Activated CD4-positive, alpha-beta T cell treated with anti-CD3 and anti-CD28 coated beads for 1 hour (primary cell): ENCODE measurements at regions not wholly inside any gene's neighbourhood (a gene's known extent, or its start where the extent isn't known, plus 50 kb on each side); places are given as distances from the start of the nearest gene placed in this dataset.
A peak's percentile ranks its signal among the peaks of the same experiment; 100 is the strongest.
"Not testable (repeated sequence)": the region's sequence is repeated elsewhere in the genome, so short reads cannot be mapped to it uniquely, and the experiment has no call there.

Experiments
- DNase-seq: peaks from one replicate; pipeline ENCODE4 v3.0.0-alpha.2; 2020

- no peak for DNase-seq
Observed at GRCh38 chr14:65835501-65835900, 423.0 kb downstream of the FUT8 start.

- no peak for DNase-seq
Observed at GRCh38 chr14:65838565-65838964, 426.0 kb downstream of the FUT8 start.

DNA sequence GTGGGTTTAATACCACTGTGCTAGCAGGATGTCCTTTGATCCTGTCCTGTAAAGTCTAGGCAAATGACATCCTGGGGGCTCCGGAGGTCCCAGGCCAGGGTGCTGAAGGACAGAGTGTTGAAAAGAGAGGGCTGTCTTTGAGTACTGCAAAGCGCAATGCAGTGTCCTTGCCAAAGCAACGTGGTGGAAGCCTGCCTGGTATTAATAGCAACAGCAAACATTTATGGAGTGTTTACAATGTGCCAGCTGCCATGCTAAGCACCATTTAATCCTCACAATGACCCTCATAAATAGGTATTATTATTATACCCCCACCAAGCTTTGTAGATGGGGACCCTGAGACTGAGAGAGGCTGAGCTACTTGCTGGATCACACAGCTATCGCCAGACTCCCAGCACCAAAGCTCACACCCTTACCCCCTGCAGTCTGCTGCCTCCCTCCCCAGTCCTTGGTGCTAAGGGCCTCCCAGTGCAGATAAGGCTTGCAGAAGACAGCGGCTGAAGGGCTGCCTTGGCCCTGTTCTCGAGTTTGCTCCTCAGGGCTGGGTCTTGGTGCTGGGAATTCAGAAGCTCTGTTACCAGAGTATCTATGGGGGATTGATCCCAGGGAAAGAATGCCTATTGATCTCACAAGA is 427.7 kb downstream of the FUT8 start:
- no peak for DNase-seq

DNA sequence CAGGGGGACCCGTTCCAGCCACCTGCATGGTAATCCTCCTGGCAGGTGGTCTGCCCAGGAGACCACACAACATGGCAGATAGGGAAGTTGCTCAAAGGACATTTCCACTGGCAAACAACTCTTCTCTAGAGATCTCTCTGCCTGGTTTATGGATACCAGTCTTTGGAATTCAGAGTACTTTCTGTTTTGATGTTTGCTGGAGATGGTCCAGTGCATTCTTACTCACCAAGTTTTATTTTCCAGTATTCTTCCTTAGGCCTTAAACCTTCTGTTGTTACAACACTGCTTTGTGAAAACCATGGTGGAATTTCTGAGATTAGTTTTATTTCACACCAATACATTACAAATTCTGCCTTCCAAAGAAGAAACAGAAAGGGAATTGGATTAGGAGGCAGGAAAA is 428.3 kb downstream of the FUT8 start:
- no peak for DNase-seq

- DNase-seq = no peak
Observed at GRCh38 chr14:65846196-65846868, 433.8 kb downstream of the FUT8 start.

DNA sequence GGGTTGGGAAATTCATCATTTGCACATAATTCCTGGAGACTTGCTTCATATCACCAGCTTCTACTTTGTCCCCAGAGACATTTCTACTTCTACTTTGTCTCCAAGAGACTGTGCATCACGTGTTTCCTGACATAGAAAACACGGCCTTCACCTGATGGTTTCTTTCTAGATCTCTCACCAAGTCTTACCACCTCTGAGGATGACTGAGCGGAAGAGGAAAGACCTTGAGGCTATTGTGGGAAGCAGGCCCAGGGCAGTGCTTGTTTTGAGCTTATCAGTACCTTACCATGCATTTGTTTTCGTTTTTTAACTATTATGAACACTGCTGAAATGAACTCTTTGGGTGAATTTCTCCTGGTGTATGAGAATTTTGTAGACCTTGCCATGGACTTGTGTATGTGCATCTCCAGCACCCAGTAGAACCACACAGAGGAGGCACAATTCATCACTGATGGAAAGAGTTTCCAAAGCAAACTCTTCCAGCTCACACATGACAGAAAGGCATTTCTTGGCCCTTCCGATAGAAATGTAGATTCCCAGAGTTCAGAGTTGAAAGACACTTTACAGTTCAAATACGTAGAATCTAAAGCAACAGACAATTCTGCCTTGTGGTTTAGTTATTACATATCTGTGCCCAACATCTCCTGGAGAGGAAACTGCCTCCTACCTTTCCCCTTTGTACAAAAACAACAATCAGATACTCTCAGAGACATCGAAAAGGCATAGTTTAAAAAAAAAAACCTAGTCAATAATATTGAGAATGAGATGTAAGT is 434.7 kb downstream of the FUT8 start:
- DNase-seq = peak; percentile 44

DNA sequence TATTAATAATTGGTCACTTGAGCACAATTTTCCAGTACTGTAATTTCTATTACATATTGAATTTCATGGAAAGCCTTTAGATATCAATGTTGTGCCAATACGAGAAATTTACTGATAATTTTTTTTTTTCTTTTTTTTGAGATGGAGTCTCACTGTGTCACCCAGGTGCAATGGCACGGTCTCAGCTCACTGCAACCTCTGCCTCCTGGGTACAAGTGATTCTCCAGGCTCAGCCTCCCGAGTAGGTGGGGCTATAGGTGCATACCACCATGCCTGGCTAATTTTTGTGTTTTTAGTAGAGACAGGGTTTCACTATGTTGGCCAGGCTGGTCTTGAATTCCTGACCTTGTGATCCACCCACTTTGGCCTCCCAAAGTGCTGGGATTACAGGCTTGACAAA is 435.4 kb downstream of the FUT8 start:
- not testable (repeated sequence) for DNase-seq

GRCh38 chr14:65849091-65849490 is 436.6 kb downstream of the FUT8 start:
- no peak for DNase-seq

DNA sequence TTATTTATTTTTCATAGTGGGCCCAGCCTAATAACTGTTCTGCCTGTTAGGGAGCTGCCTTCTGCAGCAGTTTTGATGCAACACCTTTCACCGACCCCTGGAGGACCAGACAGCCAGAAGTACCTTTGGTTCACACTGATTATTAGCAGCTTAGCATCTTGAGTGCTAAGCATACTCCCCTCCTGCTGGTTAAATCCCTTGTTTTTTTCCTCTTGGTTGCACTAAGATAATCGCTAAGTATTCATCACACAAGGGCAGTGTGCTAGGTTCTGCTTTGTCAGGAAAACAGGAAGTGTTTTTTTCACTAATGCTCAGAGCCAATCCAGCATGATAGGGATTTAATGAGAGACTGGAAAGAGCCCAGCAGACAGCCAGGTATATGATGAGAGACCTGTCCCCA is 437.0 kb downstream of the FUT8 start:
- DNase-seq = no peak

DNA sequence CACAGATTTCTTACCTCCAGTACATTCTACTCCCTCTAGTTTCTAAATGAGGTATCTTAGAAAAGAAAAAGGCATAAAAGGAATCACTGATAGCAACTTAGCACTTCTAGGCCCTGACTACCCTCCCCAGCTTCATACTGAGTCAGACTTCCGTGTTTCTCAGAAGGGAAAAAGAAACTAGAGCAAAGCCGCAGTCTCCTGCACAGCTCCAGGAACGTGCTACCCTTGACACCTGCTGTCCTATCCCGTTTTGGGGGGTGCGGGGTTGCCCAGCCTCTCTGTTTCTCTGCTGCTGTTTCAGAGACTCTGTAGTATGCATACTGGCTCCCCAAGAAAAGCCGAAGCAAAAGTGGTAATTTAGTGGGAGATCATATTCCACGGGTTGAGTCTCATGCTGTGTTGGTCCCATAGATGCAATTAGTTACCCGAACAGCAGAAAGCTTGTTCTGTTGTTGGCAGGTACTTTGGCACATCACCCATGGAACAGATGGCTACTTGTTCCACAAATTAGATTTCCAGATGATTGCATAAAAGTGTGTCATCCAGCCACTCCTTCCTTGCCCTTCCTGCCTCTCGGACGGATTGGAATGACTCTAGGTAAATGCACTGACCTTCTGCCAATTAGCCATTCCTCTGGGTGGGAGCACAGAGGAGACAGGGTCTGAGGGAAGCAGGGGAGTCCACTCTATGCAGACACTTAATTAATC is 438.1 kb downstream of the FUT8 start:
- DNase-seq = peak; percentile 42

DNA sequence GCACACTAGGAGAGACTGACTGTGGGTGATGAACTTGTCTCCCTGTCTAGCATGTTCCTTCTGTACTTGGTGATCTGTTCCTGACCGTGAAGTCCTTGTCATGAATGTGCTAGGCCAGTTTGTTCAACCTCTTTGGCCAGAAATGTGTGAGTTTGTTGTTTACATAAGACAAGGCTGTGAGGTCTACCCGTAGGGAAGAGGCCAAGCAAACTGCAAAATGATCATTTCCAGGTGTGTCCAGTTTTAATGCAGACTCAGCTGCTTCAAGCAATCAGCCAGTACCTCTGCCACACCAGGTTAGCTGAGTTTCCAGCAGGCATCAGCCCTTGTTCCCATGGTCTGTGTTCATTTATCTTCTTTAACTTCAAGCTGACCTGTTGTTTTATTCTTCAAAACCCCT is 440.2 kb downstream of the FUT8 start:
- no peak for DNase-seq

DNA sequence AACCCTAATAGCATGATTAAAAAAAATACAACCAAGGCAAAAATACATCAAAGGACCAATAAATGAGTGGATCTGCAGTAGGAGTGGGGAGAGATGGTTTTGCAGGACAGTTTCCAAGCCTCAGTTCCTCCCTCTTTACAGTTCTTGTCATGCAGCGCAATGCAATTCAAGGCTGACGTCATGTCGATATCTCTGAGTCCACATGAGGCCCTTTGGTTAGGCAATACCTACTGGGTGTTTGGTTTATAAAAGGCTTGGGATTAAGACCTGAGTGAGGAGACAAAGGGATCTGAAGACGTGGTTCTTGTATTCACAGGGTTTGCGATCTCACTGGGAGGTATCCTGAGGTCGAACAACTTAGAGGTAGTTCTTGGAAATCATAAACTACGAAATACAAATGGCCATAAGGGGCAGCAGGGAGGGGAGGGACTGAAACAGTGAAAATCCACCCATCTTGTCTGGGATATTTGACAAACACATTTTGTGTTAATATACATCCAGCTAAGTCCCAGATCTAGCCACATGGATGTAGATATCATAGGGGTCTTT is 441.0 kb downstream of the FUT8 start:
- no peak for DNase-seq

DNA sequence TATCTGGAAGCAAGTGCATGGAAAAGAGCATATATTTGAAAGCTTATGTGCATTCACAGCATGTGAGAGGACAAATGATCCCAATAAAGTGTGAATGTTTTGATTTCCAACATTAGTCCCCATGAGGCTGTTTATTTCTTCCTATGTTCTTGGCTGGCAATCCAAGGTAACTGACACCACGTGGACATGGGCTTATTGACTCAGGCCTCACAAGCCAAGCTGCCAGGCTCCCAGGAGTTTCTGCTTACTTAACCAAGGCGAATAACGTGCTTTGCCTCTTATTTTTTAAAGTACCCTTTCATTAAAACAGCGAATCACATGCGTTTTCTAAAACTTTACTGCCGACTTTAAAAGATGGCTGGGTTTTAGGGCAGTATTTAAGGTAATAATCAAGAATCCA is 441.7 kb downstream of the FUT8 start:
- no peak for DNase-seq

- DNase-seq = no peak
Observed at GRCh38 chr14:65860956-65861611, 448.6 kb downstream of the FUT8 start.

DNA sequence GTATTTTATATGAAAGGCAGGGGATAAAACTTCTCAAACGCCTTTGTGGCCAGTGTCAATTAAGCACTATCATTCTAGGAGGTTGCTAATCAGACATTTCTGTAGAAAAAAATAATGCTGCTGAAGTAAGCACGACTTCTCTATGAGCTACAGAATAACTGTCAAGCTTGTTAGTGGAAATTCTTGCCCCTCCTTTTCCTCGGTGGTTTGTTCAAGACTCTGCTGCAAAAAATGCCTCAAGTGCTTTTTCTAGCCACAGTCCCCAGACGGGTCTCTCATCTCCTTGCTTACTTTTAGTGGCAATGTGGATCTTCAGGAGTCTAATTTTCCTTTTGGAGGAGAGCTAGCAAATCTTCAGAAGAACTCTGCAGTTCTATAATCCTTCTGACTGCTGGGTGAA is 452.0 kb downstream of the FUT8 start:
- no peak for DNase-seq

DNA sequence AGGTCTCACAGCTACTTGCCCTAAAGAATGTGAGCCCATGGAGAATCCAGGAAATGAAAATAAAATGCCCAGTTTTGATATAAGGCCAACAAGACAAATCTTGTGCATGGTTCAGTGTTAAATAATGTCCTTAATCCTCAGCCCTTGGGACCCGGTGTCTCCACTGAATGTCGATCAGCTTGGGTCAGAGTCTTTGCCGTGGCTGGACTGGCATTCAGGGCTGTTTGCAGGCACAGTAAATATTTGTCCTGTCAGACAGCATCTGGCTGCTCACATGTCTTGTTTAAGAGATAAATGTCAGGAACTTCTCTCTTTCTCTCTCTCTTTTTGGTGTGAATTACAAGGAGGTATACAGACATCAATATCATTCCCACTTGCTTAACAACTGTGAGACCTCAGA is 452.5 kb downstream of the FUT8 start:
- DNase-seq = no peak

DNA sequence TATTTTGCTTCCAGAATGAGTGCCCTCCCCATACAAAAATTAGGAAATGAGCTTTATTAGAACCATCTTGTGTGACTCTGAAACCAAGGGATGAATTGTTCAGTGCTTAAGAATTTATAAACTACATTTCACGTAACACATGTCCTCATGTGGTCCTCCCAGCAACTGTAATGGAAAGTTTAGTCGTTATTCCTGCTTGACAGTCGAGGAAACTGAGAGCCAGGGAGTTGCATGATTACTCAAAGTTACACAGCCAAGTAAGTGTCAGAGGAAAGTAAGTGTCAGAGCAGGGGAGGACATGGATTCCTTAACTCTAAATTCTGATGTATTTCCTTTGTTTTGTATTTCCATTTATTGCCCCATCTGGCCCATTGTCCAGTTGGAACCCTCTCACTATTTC is 453.9 kb downstream of the FUT8 start:
- no peak for DNase-seq

DNA sequence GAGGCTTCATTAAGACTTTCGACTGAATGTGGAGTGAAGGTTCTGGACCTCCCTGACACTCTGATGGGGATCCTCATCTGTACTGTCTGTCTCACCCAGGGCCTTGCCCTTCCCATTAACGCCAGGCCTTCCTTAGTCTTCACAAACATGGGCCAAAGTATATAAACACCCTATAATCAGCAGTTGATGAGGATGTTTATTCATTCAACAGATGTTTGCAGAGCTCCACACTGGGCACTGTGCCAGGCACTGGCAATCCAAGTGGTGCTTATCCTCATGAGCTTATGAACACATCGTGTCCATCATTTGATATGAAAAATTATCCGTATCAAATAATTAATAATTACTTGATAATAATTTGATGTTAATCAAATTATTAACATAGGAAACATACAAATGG is 454.4 kb downstream of the FUT8 start:
- no peak for DNase-seq

GRCh38 chr14:65867333-65867732 is 454.8 kb downstream of the FUT8 start:
- no peak for DNase-seq

DNA sequence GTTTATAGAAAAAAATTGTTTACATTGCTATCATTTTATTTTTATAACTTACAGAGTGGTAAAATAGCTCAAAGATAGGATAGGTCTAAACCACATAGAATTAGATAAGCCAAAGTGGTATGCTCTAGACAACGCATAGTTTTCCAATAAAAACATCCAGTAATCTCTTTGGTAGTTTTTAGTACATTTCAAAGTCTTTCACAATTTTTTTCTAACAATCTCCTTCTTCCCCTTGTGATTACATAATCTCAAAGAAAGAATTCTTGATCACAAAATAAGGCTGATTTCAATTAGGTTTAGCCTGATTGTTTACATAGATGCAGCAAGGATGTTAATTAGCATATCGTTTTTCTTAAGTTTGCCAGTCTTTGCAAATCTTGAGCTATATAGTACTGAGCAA is 460.0 kb downstream of the FUT8 start:
- no peak for DNase-seq

GRCh38 chr14:65877166-65877565 is 464.6 kb downstream of the FUT8 start:
- no peak for DNase-seq

GRCh38 chr14:65877624-65878023 is 465.1 kb downstream of the FUT8 start:
- DNase-seq = no peak

DNA sequence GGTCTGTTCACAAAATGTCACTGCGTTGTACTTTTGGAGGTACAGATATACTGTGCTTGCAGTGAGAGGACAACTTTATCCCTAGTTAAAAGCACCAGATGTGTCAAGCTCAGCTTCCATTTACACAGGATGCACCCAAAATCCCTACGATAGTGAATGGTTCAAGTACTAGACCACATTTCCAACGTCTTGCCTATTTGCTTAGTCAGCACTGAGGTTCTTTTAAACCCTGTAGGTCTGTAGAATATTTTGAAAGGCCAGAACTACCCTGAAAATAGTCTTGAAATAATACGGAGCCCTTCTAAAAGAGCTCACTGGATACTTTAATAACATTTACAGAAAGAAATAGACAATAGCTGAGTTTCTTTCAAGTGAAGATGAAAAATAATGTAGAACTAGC is 466.1 kb downstream of the FUT8 start:
- no peak for DNase-seq
